ENCODE measurements at regions not wholly inside any gene's neighbourhood (a gene's known extent, or its start where the extent isn't known, plus 50 kb on each side); places are given as distances from the start of the nearest gene placed in this dataset.
"Not testable (repeated sequence)": the region's sequence is repeated elsewhere in the genome, so short reads cannot be mapped to it uniquely, and the experiment has no call there.

GRCh38 chr15:20285696-20286300 lies 255.8 kb downstream of the GOLGA6L6 start:
- DNase-seq = not testable (repeated sequence)

DNA sequence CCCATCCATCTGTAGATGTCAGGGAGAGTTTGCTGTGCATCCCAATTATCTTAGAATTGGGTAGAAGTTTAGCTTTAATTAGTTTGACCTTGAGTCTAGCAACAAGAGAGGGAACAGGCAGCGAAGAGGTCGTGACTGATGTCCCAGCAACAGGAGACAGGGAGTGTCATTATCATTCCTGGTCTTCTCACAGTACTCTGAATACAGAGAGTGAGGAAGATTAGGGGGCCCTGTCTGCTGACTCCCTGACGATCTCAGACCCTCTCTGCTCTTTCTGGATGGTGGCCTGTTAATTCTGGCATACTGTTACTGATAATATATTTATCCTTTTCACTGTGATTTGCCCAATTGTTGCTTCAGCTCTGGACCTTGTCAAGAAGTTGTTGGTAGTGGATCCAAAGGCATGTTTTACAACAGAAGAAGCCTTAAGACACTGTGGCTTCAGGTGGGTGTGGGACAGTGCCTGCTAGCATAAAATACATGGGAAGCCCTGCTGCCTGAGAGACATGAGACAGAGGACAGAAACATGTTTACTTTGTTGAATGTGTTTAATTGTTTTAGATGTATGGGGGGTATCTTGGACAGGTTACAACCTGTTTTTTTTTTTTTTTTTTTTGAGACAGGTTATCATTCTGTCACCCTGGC lies 256.6 kb downstream of the GOLGA6L6 start:
- not testable (repeated sequence) for DNase-seq

- not testable (repeated sequence) for DNase-seq
Measured at GRCh38 chr15:20283651-20284050, 257.9 kb downstream of the GOLGA6L6 start.

DNA sequence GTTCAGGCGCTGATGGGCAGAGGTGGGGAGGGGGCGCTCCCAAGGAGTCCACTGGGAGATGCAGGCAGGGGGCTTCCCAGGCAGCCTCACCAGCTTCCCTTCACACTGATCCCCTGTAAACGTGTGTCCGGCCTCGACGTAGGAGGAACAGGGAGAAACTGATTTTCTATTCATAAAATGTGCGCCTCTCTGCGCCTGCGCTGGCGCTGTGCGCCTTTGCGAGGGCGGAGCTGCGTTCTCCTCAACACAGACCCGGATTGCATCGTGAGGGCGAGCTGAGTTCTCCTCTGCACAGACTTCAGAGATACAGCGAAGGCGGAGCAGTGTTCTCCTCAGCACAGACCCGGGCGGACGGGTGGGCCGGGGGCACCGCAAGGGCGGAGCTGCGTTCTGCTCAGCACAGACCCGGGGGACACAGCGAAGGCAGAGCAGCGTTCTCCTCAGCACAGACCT lies 259.1 kb downstream of the GOLGA6L6 start:
- not testable (repeated sequence) for DNase-seq

DNA sequence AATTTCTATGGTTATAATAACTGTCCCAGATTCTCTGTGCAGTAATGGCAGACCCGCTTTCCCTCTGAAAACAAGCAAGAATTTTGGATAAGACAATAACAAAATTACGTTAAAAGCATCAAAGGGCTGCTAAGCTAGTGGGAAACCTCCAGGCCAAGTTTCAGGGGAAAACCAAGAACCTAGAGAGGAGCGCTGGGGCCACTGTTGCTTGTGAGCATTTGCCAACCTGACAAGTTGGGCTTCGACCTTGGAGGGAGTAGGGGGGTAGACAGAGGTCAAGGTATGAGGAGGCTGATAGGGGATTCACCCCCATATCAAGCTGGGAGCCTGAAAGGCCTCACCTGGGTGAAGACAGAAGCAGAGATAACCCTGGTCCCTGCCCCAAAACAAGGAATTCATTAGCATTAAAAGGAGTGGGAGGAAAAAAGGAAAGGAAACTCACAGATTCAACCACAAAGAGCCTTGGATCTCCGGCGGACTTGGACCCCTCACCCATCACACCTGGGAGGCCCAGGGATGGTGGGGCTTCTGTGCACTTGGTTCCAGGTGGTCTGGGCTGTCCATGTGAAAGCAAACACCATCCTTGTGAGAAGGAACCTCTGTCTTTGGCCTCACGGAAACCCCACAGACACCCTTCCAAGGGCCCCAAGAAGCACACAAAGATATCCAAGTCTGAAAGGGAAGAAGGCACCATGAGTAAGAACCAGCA lies 259.9 kb downstream of the GOLGA6L6 start:
- not testable (repeated sequence) for DNase-seq

DNA sequence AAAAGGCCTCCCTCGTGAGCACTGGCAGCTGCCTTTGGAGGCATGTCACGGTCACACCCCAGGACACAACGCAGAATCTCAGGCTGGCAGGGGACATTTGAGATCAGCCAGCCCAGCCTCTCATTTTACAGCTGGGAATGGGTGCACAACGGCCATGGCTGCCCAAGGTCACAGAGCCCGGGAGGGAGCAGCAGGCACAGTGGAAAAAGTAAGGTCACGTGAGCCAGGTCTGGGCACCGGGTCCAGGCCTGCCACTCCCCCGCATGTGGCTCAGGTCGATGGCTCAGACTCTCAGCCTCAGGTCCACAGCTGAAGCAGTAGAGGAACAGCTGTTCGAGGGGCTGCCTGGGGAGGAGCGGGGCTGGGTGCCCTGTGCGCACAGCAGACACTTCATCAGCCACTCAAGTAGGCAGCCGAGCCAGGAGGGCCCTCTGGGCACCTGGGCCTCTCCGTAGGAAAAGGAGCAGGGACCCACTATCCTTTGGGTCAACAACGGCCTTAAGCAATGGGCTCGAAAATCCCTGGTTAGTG lies 260.6 kb downstream of the GOLGA6L6 start:
- DNase-seq = no peak

DNA sequence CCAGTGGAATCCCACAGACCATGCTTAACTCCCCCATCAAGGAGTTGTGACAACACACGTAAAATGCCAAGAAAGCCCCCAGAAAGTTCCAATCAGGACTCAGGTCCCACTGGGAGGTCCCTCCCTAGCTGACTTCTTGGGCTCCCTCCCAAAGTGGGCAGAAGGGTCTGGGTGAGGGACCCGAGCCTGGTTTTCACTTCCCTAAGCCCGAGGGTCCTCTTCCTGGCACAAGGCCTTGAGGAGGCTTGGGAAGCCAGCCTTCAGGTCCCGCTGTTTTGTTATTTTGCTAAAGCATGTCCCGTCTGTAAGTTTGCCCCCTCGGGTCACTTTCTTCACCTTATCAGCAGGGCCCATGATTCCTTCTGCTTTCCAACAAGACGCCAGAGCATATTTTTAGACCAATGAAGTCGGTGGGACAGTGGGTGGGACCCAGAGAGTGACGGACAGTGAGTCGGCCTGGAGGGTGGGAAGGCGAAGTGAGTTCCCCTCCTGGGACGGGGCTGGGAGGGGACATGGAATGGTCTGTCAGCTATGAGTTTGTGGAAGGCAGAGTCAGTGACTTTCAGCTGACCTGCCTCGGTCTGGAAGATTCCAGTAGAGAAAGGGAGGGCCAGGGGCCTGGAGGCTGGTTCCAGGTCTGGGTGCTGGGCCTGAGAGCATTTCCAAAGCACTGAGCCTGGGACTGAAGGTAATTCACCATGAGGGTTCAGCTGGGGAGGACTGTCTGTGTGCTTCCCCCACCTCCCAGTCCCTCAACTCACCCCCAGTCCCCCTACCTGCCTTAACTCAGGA lies 261.3 kb downstream of the GOLGA6L6 start:
- not testable (repeated sequence) for DNase-seq

DNA sequence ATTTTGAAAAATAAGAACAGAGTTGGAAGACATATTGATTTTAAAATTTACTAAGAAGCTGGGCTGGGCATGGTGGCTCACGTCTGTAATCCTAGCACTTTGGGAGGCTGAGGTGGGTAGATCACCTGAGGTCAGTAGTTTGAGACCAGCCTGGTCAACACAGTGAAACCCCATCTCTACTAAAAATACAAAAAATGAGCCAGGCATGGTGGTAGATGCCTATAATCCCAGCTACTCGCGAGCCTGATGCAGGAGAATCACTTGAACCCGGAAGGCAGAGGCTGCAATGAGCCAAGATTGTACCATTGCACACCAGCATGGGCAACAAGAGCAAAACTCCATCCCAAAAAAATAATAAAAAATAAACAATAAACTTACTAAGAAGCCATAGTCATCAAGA lies 262.5 kb downstream of the GOLGA6L6 start:
- DNase-seq = not testable (repeated sequence)

GRCh38 chr15:20278376-20278775 lies 263.2 kb downstream of the GOLGA6L6 start:
- DNase-seq = not testable (repeated sequence)

GRCh38 chr15:20277451-20277850 lies 264.1 kb downstream of the GOLGA6L6 start:
- DNase-seq = not testable (repeated sequence)

- not testable (repeated sequence) for DNase-seq
Measured at GRCh38 chr15:20276312-20277114, 265.1 kb downstream of the GOLGA6L6 start.

DNA sequence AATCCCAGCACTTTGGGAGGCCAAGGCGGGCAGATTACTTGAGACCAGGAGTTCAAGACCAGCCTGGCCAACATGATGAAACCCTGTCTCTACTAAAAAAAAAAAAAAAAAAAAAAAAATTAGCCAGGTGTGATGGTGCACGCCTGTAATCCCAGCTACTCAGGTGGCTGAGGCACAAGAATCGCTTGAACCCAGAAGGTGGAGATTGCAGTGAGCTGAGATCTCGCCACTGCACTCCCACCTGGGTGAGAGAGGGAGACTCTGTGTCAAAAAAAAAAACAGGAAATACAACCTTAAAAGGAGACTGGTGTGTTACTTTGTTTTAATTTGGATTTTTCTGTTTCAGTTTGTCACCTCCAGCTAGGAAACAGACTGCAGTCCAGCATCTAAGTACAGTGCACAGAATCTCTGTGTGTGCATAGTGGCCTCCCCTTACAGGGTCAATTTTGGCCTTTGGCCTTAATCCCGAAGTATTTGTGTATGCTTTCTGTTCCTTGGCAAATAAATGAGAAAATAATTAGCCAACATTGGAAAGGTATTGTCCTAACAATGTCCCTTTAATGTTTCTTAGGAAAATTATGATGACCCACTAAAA lies 266.1 kb downstream of the GOLGA6L6 start:
- not testable (repeated sequence) for DNase-seq

- DNase-seq = no peak
Measured at GRCh38 chr15:20272422-20273184, 269.0 kb downstream of the GOLGA6L6 start.

DNA sequence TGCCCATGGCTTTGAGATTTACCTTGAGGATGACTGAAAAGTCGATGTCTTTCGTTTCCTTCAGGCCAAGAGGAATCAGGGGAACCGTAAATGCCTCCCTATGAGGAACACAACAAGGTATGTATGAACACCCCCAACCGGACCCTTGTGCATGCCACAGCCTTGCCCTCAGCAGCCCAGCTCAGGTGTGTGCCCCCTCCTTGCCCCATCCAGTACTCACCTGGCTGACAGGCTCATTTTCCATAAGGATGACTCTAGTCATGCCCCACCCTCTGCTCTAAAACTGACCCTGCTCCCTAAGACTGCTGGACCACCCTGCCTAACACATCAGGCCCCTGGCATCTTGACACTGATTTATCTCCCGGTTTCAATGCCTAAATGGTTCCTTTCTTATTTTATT lies 270.0 kb downstream of the GOLGA6L6 start:
- no peak for DNase-seq

DNA sequence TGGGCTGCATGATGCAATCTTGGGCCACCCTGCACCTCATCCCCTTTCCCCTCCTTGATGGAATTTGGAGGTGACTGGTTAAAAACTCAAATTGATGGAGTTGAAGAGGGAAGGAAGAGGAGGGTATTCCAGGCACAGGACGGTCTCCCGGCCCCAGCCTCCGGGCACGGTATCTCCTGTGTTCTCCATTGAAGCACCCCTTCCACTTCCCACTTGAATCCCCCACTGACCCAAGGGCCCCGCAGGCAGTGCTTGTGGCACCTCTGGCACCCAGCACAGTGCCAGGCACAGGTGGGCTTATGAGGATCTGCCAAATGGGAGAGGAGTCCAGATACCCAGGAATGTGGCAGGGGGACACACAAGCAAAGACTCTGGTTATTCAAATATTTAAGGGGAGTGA lies 271.6 kb downstream of the GOLGA6L6 start:
- DNase-seq = not testable (repeated sequence)

GRCh38 chr15:20267996-20268395 lies 273.6 kb downstream of the GOLGA6L6 start:
- DNase-seq = not testable (repeated sequence)

DNA sequence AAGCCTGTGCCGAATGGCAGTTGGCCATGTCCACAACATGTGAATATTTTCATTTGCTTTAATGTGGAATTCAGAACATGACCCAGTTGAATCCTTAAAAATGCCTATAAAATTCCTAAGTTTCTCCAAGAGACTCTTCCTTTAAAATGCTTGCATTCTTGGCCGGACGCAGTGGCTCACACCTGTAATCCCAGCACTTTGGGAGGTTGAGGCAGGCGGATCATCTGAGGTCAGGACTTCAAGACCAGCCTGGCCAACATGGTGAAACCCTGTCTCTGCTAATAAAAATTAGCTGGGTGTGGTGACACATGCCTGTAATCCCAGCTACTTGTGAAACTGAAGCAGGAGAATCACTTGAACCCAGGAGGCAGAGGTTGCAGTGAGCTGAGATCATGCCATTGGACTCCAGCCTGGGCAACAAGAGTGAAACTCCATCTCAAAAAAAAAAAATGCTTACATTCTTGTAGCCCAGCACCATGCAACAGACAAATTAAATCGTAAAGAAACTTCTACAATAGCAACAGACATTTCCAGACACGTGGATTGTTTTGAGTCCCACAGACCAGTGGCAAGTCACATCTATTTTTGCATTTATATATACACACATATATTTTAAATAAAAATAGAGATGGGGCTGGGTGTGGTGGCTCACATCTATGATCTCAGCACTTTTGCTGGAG lies 274.4 kb downstream of the GOLGA6L6 start:
- not testable (repeated sequence) for DNase-seq

GRCh38 chr15:20265710-20266109 lies 275.9 kb downstream of the GOLGA6L6 start:
- not testable (repeated sequence) for DNase-seq

GRCh38 chr15:20261321-20262280 lies 280.0 kb downstream of the GOLGA6L6 start:
- DNase-seq = not testable (repeated sequence)
